Aorta (tissue), 5 donors: ENCODE measurements at regions not wholly inside any gene's neighbourhood (a gene's known extent, or its start where the extent isn't known, plus 50 kb on each side); places are given as distances from the start of the nearest gene placed in this dataset.
"Not testable (repeated sequence)": the region's sequence is repeated elsewhere in the genome, so short reads cannot be mapped to it uniquely, and the experiment has no call there.

Source experiments
- ATAC-seq: fragments of 200-7000 bp; cut with Tn5 transposase; one replicate; pipeline ENCODE4 v1.9.1; 2022; ENCODE audit warnings: moderate library complexity; ENCODE audit not compliant: low FRiP score
- DNase-seq, 2 donors: peaks; one replicate each; pipeline ENCODE4 v3.0.0-alpha.2; 2020
- H3K27ac ChIP-seq, 2 donors: one replicate each; pipeline ENCODE4 v1.5.1; 2013; ENCODE audit warnings: low read length in 2 of 2, mild to moderate bottlenecking in 2 of 2, moderate library complexity in 2 of 2, control low read depth in 1 of 2, inconsistent platforms in 1 of 2, low read depth in 1 of 2
- H3K27me3 ChIP-seq, 2 donors: one replicate each; pipeline ENCODE4 v1.6.1; 2013; ENCODE audit warnings: control low read depth in 1 of 2, low read length in 1 of 2, mild to moderate bottlenecking in 1 of 2, moderate library complexity in 1 of 2; ENCODE audit not compliant: insufficient read depth in 2 of 2, control insufficient read depth in 1 of 2
- H3K36me3 ChIP-seq, 2 donors: one replicate each; pipeline ENCODE4 v1.6.1; 2013; ENCODE audit warnings: control low read depth in 1 of 2, low read length in 1 of 2, mild to moderate bottlenecking in 1 of 2; ENCODE audit not compliant: insufficient read depth in 2 of 2, control insufficient read depth in 1 of 2
- H3K4me1 ChIP-seq, 2 donors: one replicate each; pipeline ENCODE4 v1.6.1; 2013; ENCODE audit warnings: low read length in 2 of 2, control low read depth in 1 of 2, mild to moderate bottlenecking in 1 of 2, moderate library complexity in 1 of 2; ENCODE audit not compliant: insufficient read depth in 2 of 2, control insufficient read depth in 1 of 2
- H3K4me3 ChIP-seq, 2 donors: one replicate each; pipeline ENCODE4 v1.5.1; 2013; ENCODE audit warnings: low read length in 2 of 2, control low read depth in 1 of 2, mild to moderate bottlenecking in 1 of 2
- H3K9me3 ChIP-seq: one replicate; pipeline ENCODE4 v1.6.1; 2013; ENCODE audit warnings: mild to moderate bottlenecking, low read length; ENCODE audit not compliant: control insufficient read depth
- WGBS, 2 donors: extraction: QIAGEN DNeasy Blood & Tissue Kit; methylation state at CpG; one replicate each; pipeline ENCODE4 v1.1.7; 2013; 5-methylcytosine and 5-hydroxymethylcytosine counted together
- intact Hi-C, 2 donors: fragments of 100-400 bp; cut with DNase I; formaldehyde crosslinking; loops; one replicate each; pipeline versions ENCODE4 v1.14.2 to v1.15.0; 2022
- donor health status: healthy with polysubstance abuse.
- donor health status: Bipolar disorder and iron deficiency.
- donor health status: DM: no; HTN: no; CAD: no.
- donor health status: DM: no; HTN: no; CAD: no.
- donor health status: DM: yes; HTN: yes; CAD: no.

DNA sequence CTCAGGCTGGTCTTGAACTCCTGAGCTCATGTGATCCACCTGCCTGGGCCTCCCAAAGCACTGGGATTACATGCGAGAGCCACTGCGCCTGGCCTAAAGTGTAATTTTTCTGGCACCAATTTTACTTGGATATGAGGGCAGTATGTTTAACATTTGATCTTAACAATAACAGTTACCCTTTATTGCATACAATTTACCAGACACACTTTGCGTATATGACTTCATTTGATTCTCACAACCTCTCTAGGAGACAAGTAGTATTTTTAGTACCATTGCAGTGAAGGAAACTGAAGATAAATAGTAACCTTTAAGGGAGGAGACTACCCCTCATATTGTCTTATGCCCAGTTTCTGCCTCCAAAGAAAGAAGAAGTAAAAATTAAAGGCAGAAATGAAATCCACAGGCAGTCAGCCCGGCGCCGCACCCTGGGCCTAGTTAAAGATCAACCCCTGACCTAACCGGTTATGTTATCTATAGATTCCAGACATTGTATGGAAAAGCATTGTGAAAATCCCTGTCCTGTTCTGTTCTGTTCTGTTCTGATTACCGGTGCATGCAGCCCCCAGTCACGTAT lies 54.0 kb downstream of the CYP26A1 start:
- H3K9me3 ChIP-seq, ATAC-seq, H3K27me3 ChIP-seq, DNase-seq, intact Hi-C loops, H3K4me3 ChIP-seq, H3K27ac ChIP-seq, H3K36me3 ChIP-seq, H3K4me1 ChIP-seq: not testable (repeated sequence)
- 94% methylated on average over 9 of the region's 9 CpGs for WGBS, 2 donors

DNA sequence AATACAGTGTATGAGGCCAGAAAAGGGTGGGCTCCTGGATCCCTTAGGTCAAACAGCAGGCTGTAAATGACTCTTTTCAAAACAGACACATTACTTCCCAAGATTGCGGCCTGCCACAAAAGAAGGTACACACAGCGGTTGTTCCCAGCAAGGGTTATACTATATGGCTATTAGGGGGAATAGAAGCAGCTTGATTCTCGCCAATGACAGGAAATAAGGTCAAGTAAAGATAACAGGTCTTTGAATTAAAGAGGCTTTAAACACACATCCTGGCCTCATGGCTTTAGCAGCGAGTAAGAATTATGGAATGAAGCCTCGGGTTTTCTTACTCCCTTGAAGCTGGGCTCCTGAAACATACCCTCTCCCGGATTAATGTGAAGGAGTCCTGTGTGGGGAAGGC lies 58.3 kb downstream of the CYP26A1 start:
- no peak for ATAC-seq

DNA sequence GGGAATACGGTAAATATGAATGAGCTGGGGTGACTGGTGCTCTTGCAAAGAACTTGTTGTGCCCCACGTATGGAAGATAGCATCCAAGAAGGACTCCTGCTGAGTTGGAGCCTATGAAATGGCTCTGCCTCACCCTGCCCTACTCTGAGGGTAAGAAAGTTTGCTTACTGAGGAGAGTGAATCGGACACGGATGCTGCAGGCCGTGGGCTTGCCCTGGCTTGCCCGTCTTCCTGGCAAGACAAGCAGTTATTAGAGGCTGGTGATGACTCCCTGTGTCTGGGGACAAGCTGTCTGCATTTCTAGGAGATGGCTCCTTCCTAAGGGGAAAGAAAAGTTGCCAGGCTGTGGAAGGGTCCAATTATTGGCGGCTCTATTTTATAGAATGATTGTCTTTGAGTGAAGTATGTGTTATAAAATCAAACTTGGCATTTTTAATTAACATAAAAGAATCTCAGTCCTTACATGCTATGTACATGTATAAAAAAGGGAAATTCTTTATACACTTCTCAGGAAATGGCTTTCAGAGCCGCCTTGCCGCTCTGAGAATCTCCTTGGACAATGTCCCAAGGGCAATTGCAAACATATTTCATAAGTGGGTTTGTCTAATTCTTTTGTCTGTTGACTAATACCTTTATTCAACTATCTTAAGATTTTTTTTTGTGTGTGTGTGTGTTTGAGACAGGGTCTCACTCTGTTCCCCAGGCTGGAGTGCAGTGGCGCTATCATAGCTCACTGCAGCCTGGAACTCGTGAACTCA lies 64.6 kb downstream of the CYP26A1 start:
- no peaks in the 10 kb centered on the region for H3K27me3 ChIP-seq
- H3K27ac ChIP-seq, result no peak overlapping the region
- no peak overlapping the region for H3K4me3 ChIP-seq
- 90 to 93% methylated on average over 11 of the region's 11 CpGs for WGBS, 2 donors
- DNase-seq (no peak), ATAC-seq (no peak)
- no peaks in the 10 kb centered on the region for H3K9me3 ChIP-seq
- H3K36me3 ChIP-seq, result no peaks in the 10 kb centered on the region
- no peaks in the 10 kb centered on the region for H3K4me1 ChIP-seq
- intact Hi-C loops, result no loop called here

More for the DNA sequence above, 58.3 kb downstream of the CYP26A1 start:
- no peaks in the 10 kb centered on the region for H3K27me3 ChIP-seq
- WGBS, 2 donors, result 61 to 64% methylated on average over 6 of the region's 6 CpGs
- intact Hi-C loops, result no loop called here
- no peak for DNase-seq
- no peaks in the 10 kb centered on the region for H3K36me3 ChIP-seq
- peaks cover 1% of the 10 kb centered on the region for H3K9me3 ChIP-seq
- no peaks in the 10 kb centered on the region for H3K4me1 ChIP-seq
- no peak overlapping the region for H3K27ac ChIP-seq
- no peak overlapping the region for H3K4me3 ChIP-seq

DNA sequence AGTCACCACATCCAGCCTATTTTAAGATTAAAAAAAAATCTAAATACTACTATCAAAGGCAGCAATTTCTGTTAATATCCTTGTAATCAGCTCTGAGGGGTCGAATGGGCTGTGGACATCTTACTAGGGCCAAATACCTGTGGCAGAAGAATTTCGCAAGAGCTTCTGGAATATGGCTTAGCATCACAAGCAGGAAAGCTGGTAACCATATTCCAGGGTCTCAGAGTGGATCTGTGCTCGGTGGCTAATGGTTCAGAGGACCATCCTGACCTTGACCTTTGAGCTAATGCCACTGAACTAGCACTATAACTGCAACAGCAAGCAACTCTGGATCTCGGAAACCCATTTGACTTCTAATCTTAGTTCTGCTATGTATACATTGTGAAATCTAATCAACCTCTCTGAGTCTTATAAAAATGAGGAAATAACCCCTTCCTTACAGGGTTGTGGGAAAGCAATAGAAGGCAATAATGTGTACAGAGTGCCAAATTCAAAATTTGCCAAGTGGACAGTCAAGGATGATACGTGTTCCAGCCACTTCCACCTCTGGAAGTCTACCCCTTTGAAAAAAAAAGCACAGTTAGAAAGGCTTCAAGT lies 65.5 kb downstream of the CYP26A1 start:
- WGBS, 2 donors, result 87 to 90% methylated on average over 5 of the region's 5 CpGs
- no peaks in the 10 kb centered on the region for H3K9me3 ChIP-seq
- DNase-seq (no peak), ATAC-seq (no peak)
- intact Hi-C loops, result no loop called here
- H3K27ac ChIP-seq, result no peak overlapping the region
- no peaks in the 10 kb centered on the region for H3K36me3 ChIP-seq
- no peaks in the 10 kb centered on the region for H3K27me3 ChIP-seq
- H3K4me1 ChIP-seq, result no peaks in the 10 kb centered on the region
- H3K4me3 ChIP-seq, result no peak overlapping the region

DNA sequence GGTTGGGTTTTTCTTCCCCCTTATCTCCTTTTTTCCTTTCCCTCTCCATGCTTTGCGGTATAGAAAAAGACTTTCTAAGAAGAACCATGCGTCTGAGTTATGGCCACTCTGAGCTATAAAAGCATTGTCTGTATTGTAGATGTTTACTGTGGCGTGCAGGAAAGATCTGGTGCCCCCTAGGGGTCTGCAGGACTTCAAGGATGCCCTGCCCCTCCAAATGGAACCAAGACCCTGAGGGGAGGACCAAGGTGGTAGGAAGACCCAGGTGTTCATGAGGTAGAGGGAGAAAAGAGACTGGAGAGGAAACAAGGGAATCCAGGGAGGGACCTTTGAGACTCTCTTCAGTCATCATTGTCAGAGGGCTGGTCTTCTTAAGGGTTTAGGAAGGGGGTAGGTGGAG lies 68.8 kb downstream of the CYP26A1 start:
- Histone ChIP-seq H3K36me3 (no peaks in the 10 kb centered on the region), H3K4me1 (no peaks in the 10 kb centered on the region), H3K9me3 (no peaks in the 10 kb centered on the region), H3K27me3 (no peaks in the 10 kb centered on the region), H3K4me3 (no peak overlapping the region), H3K27ac (no peak overlapping the region)
- intact Hi-C loops, result no loop called here
- DNase-seq (no peak), ATAC-seq (no peak)
- 83 to 85% methylated on average over 3 of the region's 3 CpGs for WGBS, 2 donors

DNA sequence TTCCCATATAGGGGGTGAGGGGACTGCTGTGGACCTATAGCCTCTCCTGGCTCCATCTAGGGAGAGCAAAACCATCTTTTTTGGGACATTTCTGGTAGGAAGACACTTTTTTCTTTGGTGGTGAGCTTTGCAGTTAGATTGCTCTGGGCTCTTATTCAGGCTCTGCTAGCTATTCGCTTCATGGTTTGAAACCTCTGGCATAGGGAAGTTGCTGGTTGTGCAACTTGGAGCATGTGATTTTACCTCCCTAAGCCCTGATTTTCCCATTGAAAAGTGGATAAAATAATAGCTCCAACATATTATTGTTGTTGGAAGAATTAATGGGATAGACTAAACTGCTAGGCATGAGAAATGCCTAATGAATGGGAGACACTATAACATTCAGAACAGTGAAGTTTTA lies 69.6 kb downstream of the CYP26A1 start:
- Histone ChIP-seq H3K9me3 (no peaks in the 10 kb centered on the region), H3K4me3 (no peak overlapping the region), H3K4me1 (no peaks in the 10 kb centered on the region), H3K36me3 (no peaks in the 10 kb centered on the region), H3K27me3 (no peaks in the 10 kb centered on the region), H3K27ac (no peak overlapping the region)
- 88 to 93% methylated on average over 1 of the region's 1 CpG for WGBS, 2 donors
- DNase-seq (no peak), ATAC-seq (no peak)
- intact Hi-C loops, result no loop called here

DNA sequence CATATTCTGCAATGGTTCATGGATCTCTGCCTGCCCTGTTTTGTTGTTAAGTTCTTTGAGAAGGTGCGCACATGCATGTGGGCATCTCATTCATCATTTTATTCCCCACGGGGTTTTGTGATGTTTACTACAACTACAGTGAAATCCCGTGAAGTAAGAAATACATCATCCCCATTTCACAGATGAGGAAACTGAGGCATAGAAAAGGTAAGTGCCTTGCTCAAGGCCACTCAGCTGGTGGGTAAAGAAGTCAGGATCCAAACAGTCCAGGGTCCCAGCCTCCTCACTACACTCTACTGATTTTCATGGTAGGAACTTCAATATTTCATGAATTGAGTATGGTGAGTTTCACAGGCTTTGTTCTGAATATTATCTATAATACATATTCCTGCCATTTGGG lies 72.6 kb downstream of the CYP26A1 start:
- Histone ChIP-seq H3K9me3 (no peaks in the 10 kb centered on the region), H3K27ac (no peak overlapping the region), H3K4me1 (no peaks in the 10 kb centered on the region), H3K36me3 (no peaks in the 10 kb centered on the region), H3K4me3 (no peak overlapping the region), H3K27me3 (no peaks in the 10 kb centered on the region)
- ATAC-seq (no peak), DNase-seq (no peak)
- intact Hi-C loops, result no loop called here
- WGBS, 2 donors, result 85 to 88% methylated on average over 3 of the region's 3 CpGs

DNA sequence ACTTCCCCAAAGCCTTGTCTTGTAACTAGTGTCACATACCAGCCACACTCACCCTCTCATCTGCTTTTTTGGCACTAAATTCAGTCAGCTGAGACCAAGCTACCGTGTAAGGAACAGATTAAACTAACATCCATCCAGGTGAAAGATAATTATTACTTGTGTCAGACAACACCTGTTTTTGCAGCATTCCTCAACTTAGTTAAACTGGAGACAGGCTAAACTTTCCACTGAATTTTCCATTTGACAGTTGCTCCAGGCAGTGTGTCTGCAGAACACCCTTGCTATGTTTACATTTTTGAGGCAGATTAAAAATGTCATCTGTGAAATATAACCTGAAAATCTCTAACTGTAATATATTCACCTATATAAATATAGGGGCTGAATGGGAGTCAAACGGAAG lies 73.6 kb downstream of the CYP26A1 start:
- DNase-seq (no peak), ATAC-seq (no peak)
- 48 to 51% methylated on average over 2 of the region's 2 CpGs for WGBS, 2 donors
- intact Hi-C loops, result no loop called here
- no peak overlapping the region for H3K4me3 ChIP-seq
- H3K4me1 ChIP-seq, result no peaks in the 10 kb centered on the region
- H3K36me3 ChIP-seq, result no peaks in the 10 kb centered on the region
- H3K27me3 ChIP-seq, result no peaks in the 10 kb centered on the region
- no peak overlapping the region for H3K27ac ChIP-seq
- H3K9me3 ChIP-seq, result no peaks in the 10 kb centered on the region

DNA sequence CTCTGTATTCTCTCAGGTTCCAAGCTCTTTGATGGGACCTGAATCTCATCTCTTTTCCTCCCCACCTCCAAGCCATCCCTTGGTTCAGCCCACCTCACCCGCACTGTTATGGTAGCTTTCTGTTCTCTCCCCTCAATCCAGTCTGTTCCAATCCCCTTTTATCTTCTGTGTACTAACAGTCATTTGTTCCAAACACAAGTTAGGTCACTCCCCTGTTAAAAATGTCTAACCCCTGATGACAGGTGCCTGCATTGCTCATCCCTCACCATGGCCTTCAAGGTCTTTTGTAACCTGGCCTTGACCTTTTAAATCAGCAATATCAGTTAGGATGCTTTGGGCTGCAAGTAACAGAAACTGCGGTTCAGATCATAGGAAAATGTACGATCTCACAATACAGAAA lies 74.8 kb downstream of the CYP26A1 start:
- Histone ChIP-seq H3K4me1 (no peaks in the 10 kb centered on the region), H3K9me3 (no peaks in the 10 kb centered on the region), H3K4me3 (no peak overlapping the region), H3K27ac (no peak overlapping the region), H3K27me3 (no peaks in the 10 kb centered on the region), H3K36me3 (no peaks in the 10 kb centered on the region)
- 93 to 97% methylated on average over 3 of the region's 3 CpGs for WGBS, 2 donors
- intact Hi-C loops, result no loop called here
- DNase-seq (no peak), ATAC-seq (no peak)
